ENCODE measurements at regions not wholly inside any gene's neighbourhood (a gene's known extent, or its start where the extent isn't known, plus 50 kb on each side); places are given as distances from the start of the nearest gene placed in this dataset.

GRCh38 chr2:219692521-219692920 is 65.1 kb downstream of the SLC4A3 start:
- H3K4me3 ChIP-seq (ENCODE audit: low read length, poor library complexity, severe bottlenecking) = no peak overlapping the region
- no peaks in the 10 kb centered on the region for H3K9me2 ChIP-seq (replicated peaks; ENCODE audit: low read depth, low read length)
- no peaks in the 10 kb centered on the region for H4K20me1 ChIP-seq (ENCODE audit: insufficient read depth, low read length, poor library complexity, severe bottlenecking)
- no peak overlapping the region for H3K9ac ChIP-seq (ENCODE audit: low read depth, low read length, poor library complexity, severe bottlenecking)
- H3K9me3 ChIP-seq (ENCODE audit: insufficient read depth, low read depth, low read length) = no peaks in the 10 kb centered on the region
- TF ChIP-seq CTCF (conservative IDR thresholded peaks at IDR 0.05; ENCODE audit: low read length) = no peak
- no peak for TF ChIP-seq EZH2phosphoT487 (IDR thresholded peaks at IDR 0.05; ENCODE audit: borderline replicate concordance)
- H3K4me1 ChIP-seq (ENCODE audit: insufficient read depth, low read length, poor library complexity, severe bottlenecking) = no peaks in the 10 kb centered on the region
- no peaks in the 10 kb centered on the region for H3F3A ChIP-seq (ENCODE audit: low read depth)
- no peaks in the 10 kb centered on the region for H3K79me2 ChIP-seq (ENCODE audit: insufficient read depth, low read length)
- no peak overlapping the region for H2AFZ ChIP-seq (ENCODE audit: low read length)
- H3K36me3 ChIP-seq (ENCODE audit: insufficient read depth, low read length) = no peaks in the 10 kb centered on the region
- H3K4me2 ChIP-seq (ENCODE audit: low read depth, low read length, poor library complexity, severe bottlenecking) = no peak overlapping the region
- H3K27me3 ChIP-seq (ENCODE audit: insufficient read depth, low read length, poor library complexity, severe bottlenecking) = no peaks in the 10 kb centered on the region

DNA sequence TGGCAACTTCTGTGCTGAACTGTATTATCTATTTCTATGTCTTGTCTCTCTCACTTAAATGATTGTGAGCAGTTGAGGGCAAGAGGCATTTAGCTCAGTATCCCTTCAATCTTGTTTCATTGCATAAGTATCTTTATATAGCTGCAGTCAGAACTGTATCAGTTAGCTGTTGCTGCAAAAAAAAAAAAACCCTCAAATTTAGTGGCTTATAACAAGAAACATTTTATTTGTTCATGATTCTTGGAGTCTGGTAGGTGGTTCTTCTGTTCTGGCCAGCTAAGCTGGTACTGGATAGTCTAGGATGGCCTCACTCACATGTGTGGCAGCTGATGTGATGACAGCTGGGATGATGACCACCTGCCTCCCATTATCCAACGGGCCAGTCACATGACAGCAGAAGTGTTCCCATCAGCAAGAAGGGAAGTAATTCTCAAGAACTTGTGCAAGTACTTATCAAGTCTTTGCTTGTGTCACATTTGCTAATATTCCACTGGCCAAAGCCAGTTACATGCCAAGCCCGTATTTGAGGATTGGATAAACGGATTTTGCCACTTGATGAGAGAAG is 67.8 kb downstream of the SLC4A3 start:
- H3K36me3 ChIP-seq (ENCODE audit: insufficient read depth, low read length) = no peaks in the 10 kb centered on the region

DNA sequence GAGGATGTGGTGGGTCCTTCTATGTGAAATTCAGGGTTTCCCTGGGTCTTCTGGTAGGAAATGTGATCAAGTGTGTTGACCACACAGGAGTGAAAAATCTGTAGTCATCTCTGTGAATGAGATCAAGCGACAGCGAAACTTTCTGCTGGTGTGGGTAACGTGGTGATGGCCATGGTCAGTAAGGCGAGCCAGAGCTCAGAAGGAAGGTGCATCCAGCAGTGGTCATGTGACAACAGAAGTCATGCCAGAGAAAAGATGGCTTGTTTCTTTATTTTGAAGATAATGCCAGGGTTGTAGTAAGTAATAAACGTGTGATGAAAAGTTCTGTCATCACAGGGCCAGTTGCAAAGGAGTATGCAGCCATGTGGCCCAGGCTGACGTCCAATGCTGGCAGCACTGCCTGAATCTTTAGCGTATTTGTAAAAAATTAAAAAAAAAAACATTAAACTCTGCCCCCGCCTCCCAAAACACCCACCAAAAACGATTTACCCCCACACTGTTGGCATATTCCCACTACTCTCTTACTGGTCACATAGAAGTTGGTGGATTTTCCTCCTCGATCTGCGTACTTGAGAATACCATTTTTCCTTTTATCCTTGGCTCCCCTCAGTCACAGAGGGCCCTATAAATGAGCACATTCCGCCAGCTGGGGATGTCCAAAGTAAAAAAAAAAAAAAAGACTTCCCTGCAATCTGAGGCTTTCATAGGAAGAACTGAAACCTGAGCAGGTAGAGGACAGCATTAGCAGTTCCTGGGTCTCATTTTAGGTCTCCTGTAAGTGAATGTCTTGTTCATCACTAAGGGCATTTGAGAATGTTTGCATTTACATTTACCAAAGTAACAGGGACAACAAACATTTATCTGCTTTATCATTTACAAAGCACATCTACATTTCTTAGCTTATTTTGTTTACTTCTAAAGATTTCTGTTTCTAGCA is 70.6 kb downstream of the SLC4A3 start:
- TF ChIP-seq CTCF (conservative IDR thresholded peaks at IDR 0.05; ENCODE audit: low read length) = no peak
- no peaks in the 10 kb centered on the region for H3K27me3 ChIP-seq (ENCODE audit: insufficient read depth, low read length, poor library complexity, severe bottlenecking)
- no peak overlapping the region for H2AFZ ChIP-seq (ENCODE audit: low read length)
- no peaks in the 10 kb centered on the region for H3K79me2 ChIP-seq (ENCODE audit: insufficient read depth, low read length)
- H3K4me1 ChIP-seq (ENCODE audit: insufficient read depth, low read length, poor library complexity, severe bottlenecking) = peaks cover 3% of the 10 kb centered on the region
- no peaks in the 10 kb centered on the region for H4K20me1 ChIP-seq (ENCODE audit: insufficient read depth, low read length, poor library complexity, severe bottlenecking)
- no peak overlapping the region for H3K4me3 ChIP-seq (ENCODE audit: low read length, poor library complexity, severe bottlenecking)
- no peaks in the 10 kb centered on the region for H3K36me3 ChIP-seq (ENCODE audit: insufficient read depth, low read length)
- H3K9ac ChIP-seq (ENCODE audit: low read depth, low read length, poor library complexity, severe bottlenecking) = no peak overlapping the region
- peak overlapping the region; percentile 10 for H3K4me2 ChIP-seq (ENCODE audit: low read depth, low read length, poor library complexity, severe bottlenecking)
- H3K9me3 ChIP-seq (ENCODE audit: insufficient read depth, low read depth, low read length) = no peaks in the 10 kb centered on the region
- H3F3A ChIP-seq (ENCODE audit: low read depth) = no peaks in the 10 kb centered on the region
- no peaks in the 10 kb centered on the region for H3K9me2 ChIP-seq (replicated peaks; ENCODE audit: low read depth, low read length)

More for the DNA sequence above, 67.8 kb downstream of the SLC4A3 start:
- Histone ChIP-seq H3K79me2 (ENCODE audit: insufficient read depth, low read length) (no peaks in the 10 kb centered on the region), H2AFZ (ENCODE audit: low read length) (no peak overlapping the region), H3K4me1 (ENCODE audit: insufficient read depth, low read length, poor library complexity, severe bottlenecking) (peaks cover 3% of the 10 kb centered on the region), H3K27me3 (ENCODE audit: insufficient read depth, low read length, poor library complexity, severe bottlenecking) (no peaks in the 10 kb centered on the region), H3K9ac (ENCODE audit: low read depth, low read length, poor library complexity, severe bottlenecking) (no peak overlapping the region), H3K4me2 (ENCODE audit: low read depth, low read length, poor library complexity, severe bottlenecking) (no peak overlapping the region), H4K20me1 (ENCODE audit: insufficient read depth, low read length, poor library complexity, severe bottlenecking) (no peaks in the 10 kb centered on the region), H3K9me2 (replicated peaks; ENCODE audit: low read depth, low read length) (no peaks in the 10 kb centered on the region), H3K9me3 (ENCODE audit: insufficient read depth, low read depth, low read length) (no peaks in the 10 kb centered on the region), H3K4me3 (ENCODE audit: low read length, poor library complexity, severe bottlenecking) (no peak overlapping the region), H3F3A (ENCODE audit: low read depth) (no peaks in the 10 kb centered on the region)
- no peak for TF ChIP-seq EZH2phosphoT487 (IDR thresholded peaks at IDR 0.05; ENCODE audit: borderline replicate concordance)
- no peak for TF ChIP-seq CTCF (conservative IDR thresholded peaks at IDR 0.05; ENCODE audit: low read length)

Measured in Loucy (cell line).